ENCODE measurements at regions not wholly inside any gene's neighbourhood (a gene's known extent, or its start where the extent isn't known, plus 50 kb on each side); places are given as distances from the start of the nearest gene placed in this dataset.

- H3K27me3 ChIP-seq (ENCODE audit: control insufficient read depth in 3 of 3, insufficient read depth in 3 of 3, low read length in 3 of 3), result no peaks in the 10 kb centered on the region
- H3K9me3 ChIP-seq (ENCODE audit: control insufficient read depth in 3 of 3, low read length in 3 of 3), result no peaks in the 10 kb centered on the region
- H3K4me3 ChIP-seq (ENCODE audit: low read length in 3 of 3), result no peak overlapping the region
- H3K36me3 ChIP-seq (ENCODE audit: control insufficient read depth in 3 of 3, insufficient read depth in 3 of 3, low read length in 3 of 3), result no peaks in the 10 kb centered on the region
- H3K9ac ChIP-seq (ENCODE audit: low read depth in 1 of 3, low read length in 3 of 3), result no peak overlapping the region
- H3K27ac ChIP-seq (ENCODE audit: low read depth, low read length), result no peak overlapping the region
- H3K4me1 ChIP-seq (ENCODE audit: control insufficient read depth in 3 of 3, insufficient read depth in 3 of 3, low read length in 3 of 3), result no peaks in the 10 kb centered on the region
These were observed 409.5 kb upstream of the REG3G start for GRCh38 chr2:78615956-78616355.

GRCh38 chr2:78634425-78634824 is 391.1 kb upstream of the REG3G start:
- Histone ChIP-seq H3K9me3 (ENCODE audit: control insufficient read depth in 3 of 3, low read length in 3 of 3) (no peaks in the 10 kb centered on the region), H3K4me3 (ENCODE audit: low read length in 3 of 3) (no peak overlapping the region), H3K9ac (ENCODE audit: low read depth in 1 of 3, low read length in 3 of 3) (no peak overlapping the region), H3K4me1 (ENCODE audit: control insufficient read depth in 3 of 3, insufficient read depth in 3 of 3, low read length in 3 of 3) (no peaks in the 10 kb centered on the region), H3K27me3 (ENCODE audit: control insufficient read depth in 3 of 3, insufficient read depth in 3 of 3, low read length in 3 of 3) (no peaks in the 10 kb centered on the region), H3K27ac (ENCODE audit: low read depth, low read length) (no peak overlapping the region), H3K36me3 (ENCODE audit: control insufficient read depth in 3 of 3, insufficient read depth in 3 of 3, low read length in 3 of 3) (no peaks in the 10 kb centered on the region)

- H3K4me1 ChIP-seq (ENCODE audit: control insufficient read depth in 3 of 3, insufficient read depth in 3 of 3, low read length in 3 of 3), result peaks cover 0 to 2% (median 0%) of the 10 kb centered on the region in 3 donors
- no peaks in the 10 kb centered on the region for H3K36me3 ChIP-seq (ENCODE audit: control insufficient read depth in 3 of 3, insufficient read depth in 3 of 3, low read length in 3 of 3)
- H3K4me3 ChIP-seq (ENCODE audit: low read length in 3 of 3), result no peak overlapping the region
- H3K27ac ChIP-seq (ENCODE audit: low read depth, low read length), result no peak overlapping the region
- H3K9me3 ChIP-seq (ENCODE audit: control insufficient read depth in 3 of 3, low read length in 3 of 3), result no peaks in the 10 kb centered on the region
- H3K27me3 ChIP-seq (ENCODE audit: control insufficient read depth in 3 of 3, insufficient read depth in 3 of 3, low read length in 3 of 3), result no peaks in the 10 kb centered on the region
- no peak overlapping the region for H3K9ac ChIP-seq (ENCODE audit: low read depth in 1 of 3, low read length in 3 of 3)
These were observed 380.6 kb upstream of the REG3G start for GRCh38 chr2:78644854-78645253.

GRCh38 chr2:78646533-78647364 is 378.8 kb upstream of the REG3G start:
- Histone ChIP-seq H3K27ac (ENCODE audit: low read depth, low read length) (peak overlapping the region; percentile 70), H3K9me3 (ENCODE audit: control insufficient read depth in 3 of 3, low read length in 3 of 3) (no peaks in the 10 kb centered on the region), H3K9ac (ENCODE audit: low read depth in 1 of 3, low read length in 3 of 3) (no peak overlapping the region), H3K4me1 (ENCODE audit: control insufficient read depth in 3 of 3, insufficient read depth in 3 of 3, low read length in 3 of 3) (peaks cover 0 to 2% (median 0%) of the 10 kb centered on the region in 3 donors), H3K27me3 (ENCODE audit: control insufficient read depth in 3 of 3, insufficient read depth in 3 of 3, low read length in 3 of 3) (no peaks in the 10 kb centered on the region), H3K36me3 (ENCODE audit: control insufficient read depth in 3 of 3, insufficient read depth in 3 of 3, low read length in 3 of 3) (no peaks in the 10 kb centered on the region), H3K4me3 (ENCODE audit: low read length in 3 of 3) (no peak overlapping the region)

- Histone ChIP-seq H3K9ac (ENCODE audit: low read depth in 1 of 3, low read length in 3 of 3) (no peak overlapping the region), H3K4me1 (ENCODE audit: control insufficient read depth in 3 of 3, insufficient read depth in 3 of 3, low read length in 3 of 3) (peaks cover 0 to 2% (median 0%) of the 10 kb centered on the region in 3 donors), H3K4me3 (ENCODE audit: low read length in 3 of 3) (no peak overlapping the region), H3K36me3 (ENCODE audit: control insufficient read depth in 3 of 3, insufficient read depth in 3 of 3, low read length in 3 of 3) (no peaks in the 10 kb centered on the region), H3K27ac (ENCODE audit: low read depth, low read length) (no peak overlapping the region), H3K9me3 (ENCODE audit: control insufficient read depth in 3 of 3, low read length in 3 of 3) (no peaks in the 10 kb centered on the region), H3K27me3 (ENCODE audit: control insufficient read depth in 3 of 3, insufficient read depth in 3 of 3, low read length in 3 of 3) (no peaks in the 10 kb centered on the region)
These were observed 376.9 kb upstream of the REG3G start for GRCh38 chr2:78648558-78648957.

- no peaks in the 10 kb centered on the region for H3K4me1 ChIP-seq (ENCODE audit: control insufficient read depth in 3 of 3, insufficient read depth in 3 of 3, low read length in 3 of 3)
These were observed 370.6 kb upstream of the REG3G start for GRCh38 chr2:78654941-78655340.

GRCh38 chr2:78676921-78677696 is 348.4 kb upstream of the REG3G start:
- Histone ChIP-seq H3K27ac (ENCODE audit: low read depth, low read length) (no peak overlapping the region), H3K9me3 (ENCODE audit: control insufficient read depth in 3 of 3, low read length in 3 of 3) (peaks cover 0 to 2% (median 0%) of the 10 kb centered on the region in 3 donors), H3K9ac (ENCODE audit: low read depth in 1 of 3, low read length in 3 of 3) (no peak overlapping the region), H3K4me1 (ENCODE audit: control insufficient read depth in 3 of 3, insufficient read depth in 3 of 3, low read length in 3 of 3) (no peaks in the 10 kb centered on the region), H3K4me3 (ENCODE audit: low read length in 3 of 3) (no peak overlapping the region), H3K27me3 (ENCODE audit: control insufficient read depth in 3 of 3, insufficient read depth in 3 of 3, low read length in 3 of 3) (no peaks in the 10 kb centered on the region), H3K36me3 (ENCODE audit: control insufficient read depth in 3 of 3, insufficient read depth in 3 of 3, low read length in 3 of 3) (no peaks in the 10 kb centered on the region)

More at GRCh38 chr2:78654941-78655340, 370.6 kb upstream of the REG3G start:
- Histone ChIP-seq H3K9me3 (ENCODE audit: control insufficient read depth in 3 of 3, low read length in 3 of 3) (no peaks in the 10 kb centered on the region), H3K36me3 (ENCODE audit: control insufficient read depth in 3 of 3, insufficient read depth in 3 of 3, low read length in 3 of 3) (no peaks in the 10 kb centered on the region), H3K9ac (ENCODE audit: low read depth in 1 of 3, low read length in 3 of 3) (no peak overlapping the region), H3K27ac (ENCODE audit: low read depth, low read length) (no peak overlapping the region), H3K4me3 (ENCODE audit: low read length in 3 of 3) (no peak overlapping the region), H3K27me3 (ENCODE audit: control insufficient read depth in 3 of 3, insufficient read depth in 3 of 3, low read length in 3 of 3) (no peaks in the 10 kb centered on the region)

GRCh38 chr2:78677774-78678173 is 347.7 kb upstream of the REG3G start:
- no peak overlapping the region for H3K9ac ChIP-seq (ENCODE audit: low read depth in 1 of 3, low read length in 3 of 3)
- H3K4me1 ChIP-seq (ENCODE audit: control insufficient read depth in 3 of 3, insufficient read depth in 3 of 3, low read length in 3 of 3), result no peaks in the 10 kb centered on the region
- no peaks in the 10 kb centered on the region for H3K36me3 ChIP-seq (ENCODE audit: control insufficient read depth in 3 of 3, insufficient read depth in 3 of 3, low read length in 3 of 3)
- peaks cover 0 to 2% (median 0%) of the 10 kb centered on the region in 3 donors for H3K9me3 ChIP-seq (ENCODE audit: control insufficient read depth in 3 of 3, low read length in 3 of 3)
- no peaks in the 10 kb centered on the region for H3K27me3 ChIP-seq (ENCODE audit: control insufficient read depth in 3 of 3, insufficient read depth in 3 of 3, low read length in 3 of 3)
- H3K27ac ChIP-seq (ENCODE audit: low read depth, low read length), result no peak overlapping the region
- no peak overlapping the region for H3K4me3 ChIP-seq (ENCODE audit: low read length in 3 of 3)

GRCh38 chr2:78681386-78681785 is 344.1 kb upstream of the REG3G start:
- Histone ChIP-seq H3K27me3 (ENCODE audit: control insufficient read depth in 3 of 3, insufficient read depth in 3 of 3, low read length in 3 of 3) (no peaks in the 10 kb centered on the region), H3K4me3 (ENCODE audit: low read length in 3 of 3) (no peak overlapping the region), H3K9me3 (ENCODE audit: control insufficient read depth in 3 of 3, low read length in 3 of 3) (peaks cover 0 to 2% (median 0%) of the 10 kb centered on the region in 3 donors), H3K4me1 (ENCODE audit: control insufficient read depth in 3 of 3, insufficient read depth in 3 of 3, low read length in 3 of 3) (no peaks in the 10 kb centered on the region), H3K9ac (ENCODE audit: low read depth in 1 of 3, low read length in 3 of 3) (no peak overlapping the region), H3K36me3 (ENCODE audit: control insufficient read depth in 3 of 3, insufficient read depth in 3 of 3, low read length in 3 of 3) (no peaks in the 10 kb centered on the region), H3K27ac (ENCODE audit: low read depth, low read length) (no peak overlapping the region)

GRCh38 chr2:78682781-78683180 is 342.7 kb upstream of the REG3G start:
- Histone ChIP-seq H3K9ac (ENCODE audit: low read depth in 1 of 3, low read length in 3 of 3) (no peak overlapping the region), H3K27me3 (ENCODE audit: control insufficient read depth in 3 of 3, insufficient read depth in 3 of 3, low read length in 3 of 3) (no peaks in the 10 kb centered on the region), H3K9me3 (ENCODE audit: control insufficient read depth in 3 of 3, low read length in 3 of 3) (peaks cover 0 to 2% (median 0%) of the 10 kb centered on the region in 3 donors), H3K4me1 (ENCODE audit: control insufficient read depth in 3 of 3, insufficient read depth in 3 of 3, low read length in 3 of 3) (no peaks in the 10 kb centered on the region), H3K27ac (ENCODE audit: low read depth, low read length) (no peak overlapping the region), H3K36me3 (ENCODE audit: control insufficient read depth in 3 of 3, insufficient read depth in 3 of 3, low read length in 3 of 3) (no peaks in the 10 kb centered on the region), H3K4me3 (ENCODE audit: low read length in 3 of 3) (no peak overlapping the region)
